HG02610 (cell line): ENCODE measurements at regions not wholly inside any gene's neighbourhood (a gene's known extent, or its start where the extent isn't known, plus 50 kb on each side); places are given as distances from the start of the nearest gene placed in this dataset.
"Not testable (repeated sequence)": the region's sequence is repeated elsewhere in the genome, so short reads cannot be mapped to it uniquely, and the experiment has no call there.

ENCODE experiments used
- ATAC-seq: cut with Tn5 transposase; IDR thresholded peaks from one replicate; pipeline ENCODE4 v1.9.1; 2021; ENCODE audit warnings: mild to moderate bottlenecking, moderate library complexity; ENCODE audit not compliant: unreplicated experiment

DNA sequence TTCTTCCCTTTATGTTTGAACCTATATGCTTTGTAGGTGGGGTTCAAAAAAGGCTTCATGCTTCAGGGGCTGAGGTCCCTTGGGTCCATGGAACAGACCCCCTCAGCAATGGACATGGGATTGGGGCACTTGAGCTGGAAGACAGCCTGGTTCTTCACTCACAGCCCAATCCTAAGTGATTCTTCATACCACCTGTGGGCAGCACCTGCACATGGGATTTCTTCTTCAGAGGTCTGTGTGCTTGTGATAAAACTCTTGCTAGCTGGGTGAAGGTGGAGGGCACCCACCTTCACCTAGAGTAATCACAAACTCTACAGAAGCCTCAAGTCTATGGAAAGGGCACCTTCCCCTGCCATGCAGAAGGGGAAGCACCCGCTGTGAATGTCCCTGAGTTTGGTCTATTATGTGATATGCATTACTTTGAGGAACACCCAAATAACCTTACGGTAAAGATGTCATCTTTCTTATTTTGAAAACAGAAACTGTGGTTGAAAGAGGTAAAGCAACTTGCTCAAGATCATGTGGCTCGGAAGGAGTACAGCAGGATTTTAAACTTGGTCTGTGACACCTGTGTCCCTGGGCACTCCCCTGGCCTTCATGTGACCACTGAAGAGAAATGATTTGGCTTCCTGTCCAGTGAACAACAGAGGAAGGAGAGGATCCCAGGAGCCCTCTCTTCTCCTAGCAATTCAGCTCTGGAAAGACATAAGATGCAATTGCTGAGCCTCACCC is 469.5 kb upstream of the ZMIZ1 start:
- no peak for ATAC-seq

DNA sequence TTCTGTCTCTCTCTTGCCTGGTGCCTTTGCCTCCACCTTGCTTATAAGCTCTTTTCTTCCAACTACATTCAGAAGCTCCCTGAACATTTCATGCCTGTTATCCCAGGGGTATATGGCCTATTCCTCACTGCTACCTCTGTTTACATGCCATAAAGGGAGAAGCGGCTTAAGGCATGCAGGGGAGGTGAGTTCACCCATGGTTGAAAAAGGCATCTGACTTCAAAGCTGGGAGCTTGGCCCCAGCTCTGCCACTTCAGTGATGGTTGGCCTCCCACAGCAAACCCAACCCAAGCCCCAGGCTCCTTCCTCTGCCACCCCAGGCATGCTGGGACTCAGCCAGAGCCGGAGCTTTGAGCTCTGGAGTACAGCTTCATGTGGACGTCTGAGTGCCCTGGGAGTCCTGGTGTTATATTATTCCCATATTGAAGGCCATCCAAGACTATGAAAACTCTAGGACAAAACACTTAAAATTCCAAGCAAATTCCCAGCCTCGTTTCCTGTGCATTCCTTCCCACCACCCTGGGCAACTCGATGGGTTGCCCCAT is 468.6 kb upstream of the ZMIZ1 start:
- no peak for ATAC-seq

DNA sequence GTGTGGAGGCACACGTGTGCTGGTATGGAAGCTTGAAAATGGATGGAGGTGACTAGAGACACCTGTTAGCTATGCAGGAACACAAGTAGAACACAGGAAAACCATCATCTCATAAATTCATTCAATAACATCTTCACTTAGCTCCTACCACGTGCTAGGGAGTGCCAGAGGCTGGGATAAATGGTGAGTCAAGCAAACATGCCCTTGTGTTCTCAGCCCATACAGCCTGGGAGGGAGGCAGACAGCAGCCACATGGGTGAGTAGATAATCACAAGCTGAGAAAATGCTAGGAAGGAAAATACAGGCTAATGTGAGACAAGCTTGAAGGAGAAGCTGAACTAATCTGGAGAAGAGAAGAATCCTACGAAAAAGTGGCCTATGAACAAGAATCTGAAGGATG is 468.0 kb upstream of the ZMIZ1 start:
- ATAC-seq = no peak

DNA sequence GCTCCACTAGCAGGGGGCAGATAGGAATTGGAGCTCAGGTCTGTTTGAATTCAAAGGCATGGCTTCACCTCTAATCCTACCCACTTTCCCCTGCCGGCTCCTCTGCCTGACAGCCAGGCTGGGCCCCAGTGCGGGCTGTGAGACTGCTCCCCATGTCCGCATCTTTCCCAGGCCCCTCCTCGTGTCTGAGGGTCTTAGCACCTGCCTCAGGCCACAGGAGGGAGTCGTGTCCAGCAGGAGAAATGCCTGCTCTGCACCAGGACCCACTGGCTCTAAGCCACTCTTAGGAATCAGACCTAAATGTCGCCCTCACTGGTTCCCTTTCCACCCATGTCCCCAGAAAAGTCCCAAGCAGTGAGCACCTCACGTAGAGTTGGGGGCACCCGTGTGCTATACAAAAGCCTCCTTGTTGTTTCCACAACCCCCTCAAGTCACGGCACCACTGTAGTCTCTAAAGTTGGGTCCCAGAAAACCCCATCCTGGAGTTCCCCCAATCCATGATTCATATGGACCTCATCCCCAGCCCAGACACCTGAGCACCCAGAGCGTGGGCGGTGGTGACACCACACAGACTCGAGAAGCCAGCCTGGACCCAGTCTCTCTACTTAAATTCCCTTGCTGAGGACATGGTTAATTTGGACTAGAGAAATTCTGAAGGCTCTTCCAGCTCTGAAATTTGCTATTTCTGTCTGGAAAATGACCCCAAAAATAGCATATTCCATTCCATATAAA is 466.4 kb upstream of the ZMIZ1 start:
- no peak for ATAC-seq

DNA sequence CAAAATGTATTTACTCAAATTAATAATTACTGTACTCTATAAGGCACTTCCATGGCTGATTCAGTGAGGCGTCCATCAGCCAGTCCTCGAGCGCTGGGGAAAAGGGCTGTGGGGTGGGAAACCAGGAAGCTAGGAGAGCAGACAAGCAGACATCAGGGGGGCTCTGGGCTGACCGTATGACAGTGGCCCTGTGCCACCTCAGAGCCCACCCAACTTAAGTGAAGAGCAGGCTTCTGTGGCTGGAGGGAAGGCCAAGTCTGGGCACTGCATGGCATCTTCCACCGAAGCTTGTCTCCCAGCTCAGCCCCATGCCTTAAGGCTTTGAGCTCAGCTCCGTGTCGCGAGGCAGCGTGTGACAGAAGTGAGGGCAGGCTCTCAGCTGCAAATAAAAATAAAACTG is 464.5 kb upstream of the ZMIZ1 start:
- ATAC-seq = no peak

DNA sequence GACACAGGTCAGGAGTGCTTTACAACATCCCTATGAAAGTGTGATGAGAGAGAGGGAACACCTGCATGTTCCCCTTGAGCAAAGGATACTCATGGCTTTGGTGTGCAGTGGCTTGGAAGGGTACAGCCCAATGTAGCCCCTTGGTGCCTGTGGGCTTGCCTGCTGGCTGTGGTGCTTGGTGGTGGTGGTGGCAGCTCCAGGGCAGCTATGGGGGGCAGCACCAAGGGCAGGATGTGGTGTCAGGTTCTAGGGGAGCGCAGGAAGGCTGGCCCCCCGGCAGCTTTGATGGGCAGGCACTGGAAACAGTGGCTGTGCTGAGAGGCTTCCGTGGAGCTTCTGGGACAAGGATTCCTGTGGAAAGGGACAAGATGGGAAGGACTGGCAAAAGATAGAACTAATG is 464.0 kb upstream of the ZMIZ1 start:
- ATAC-seq = no peak

DNA sequence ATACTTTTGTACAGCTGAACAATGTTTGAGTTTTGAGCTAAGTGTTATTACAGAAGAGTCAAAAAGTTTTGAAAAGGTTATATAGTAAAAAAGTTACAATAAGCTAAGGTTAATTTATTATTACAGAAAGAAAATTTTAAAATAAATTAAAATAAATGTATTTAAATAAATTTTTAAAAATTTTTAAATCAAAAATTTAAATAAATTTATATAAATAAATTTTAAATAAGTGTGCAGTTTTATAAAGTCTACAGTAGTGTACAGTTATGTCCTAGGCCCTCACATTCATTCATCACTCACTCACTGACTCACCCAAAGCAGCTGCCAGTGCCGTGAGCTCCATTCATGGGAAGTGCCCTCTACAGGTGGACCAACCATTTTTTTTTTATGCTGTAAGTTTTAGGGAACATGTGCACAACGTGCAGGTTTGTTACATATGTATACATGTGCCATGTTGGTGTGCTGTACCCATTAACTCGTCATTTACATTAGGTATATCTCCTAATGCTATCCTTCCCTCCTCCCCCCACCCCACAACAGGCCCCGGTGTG is 462.9 kb upstream of the ZMIZ1 start:
- no peak for ATAC-seq

DNA sequence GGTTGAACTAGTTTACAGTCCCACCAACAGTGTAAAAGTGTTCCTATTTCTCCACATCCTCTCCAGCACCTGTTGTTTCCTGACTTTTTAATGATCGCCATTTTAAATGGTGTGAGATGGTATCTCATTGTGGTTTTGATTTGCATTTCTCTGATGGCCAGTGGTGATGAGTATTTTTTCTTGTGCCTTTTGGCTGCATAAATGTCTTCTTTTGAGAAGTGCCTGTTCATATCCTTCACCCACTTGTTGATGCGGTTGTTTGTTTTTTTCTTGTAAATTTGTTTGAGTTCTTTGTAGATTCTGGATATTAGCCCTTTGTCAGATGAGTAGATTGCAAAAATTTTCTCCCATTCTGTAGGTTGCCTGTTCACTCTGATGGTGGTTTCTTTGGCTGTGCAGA is 462.0 kb upstream of the ZMIZ1 start:
- ATAC-seq = not testable (repeated sequence)

DNA sequence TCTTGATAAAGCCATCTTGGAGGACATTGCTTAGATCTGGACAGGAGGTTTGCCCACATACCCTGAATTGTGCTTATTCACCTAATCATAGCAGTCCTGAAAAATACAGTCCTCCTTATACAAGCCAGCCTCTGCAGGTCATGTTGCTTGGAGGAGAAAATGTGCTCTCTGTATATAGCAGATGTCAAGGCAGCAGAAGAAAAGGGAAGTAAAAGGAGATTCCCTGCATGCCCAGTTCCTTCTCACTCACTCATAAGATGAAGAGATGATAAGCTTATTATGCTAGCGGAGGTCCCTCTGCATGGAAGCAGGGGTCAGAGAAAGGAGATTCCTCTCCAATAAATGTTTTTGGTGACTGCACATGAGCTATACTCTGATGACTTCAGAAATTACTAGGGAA is 458.8 kb upstream of the ZMIZ1 start:
- no peak for ATAC-seq

DNA sequence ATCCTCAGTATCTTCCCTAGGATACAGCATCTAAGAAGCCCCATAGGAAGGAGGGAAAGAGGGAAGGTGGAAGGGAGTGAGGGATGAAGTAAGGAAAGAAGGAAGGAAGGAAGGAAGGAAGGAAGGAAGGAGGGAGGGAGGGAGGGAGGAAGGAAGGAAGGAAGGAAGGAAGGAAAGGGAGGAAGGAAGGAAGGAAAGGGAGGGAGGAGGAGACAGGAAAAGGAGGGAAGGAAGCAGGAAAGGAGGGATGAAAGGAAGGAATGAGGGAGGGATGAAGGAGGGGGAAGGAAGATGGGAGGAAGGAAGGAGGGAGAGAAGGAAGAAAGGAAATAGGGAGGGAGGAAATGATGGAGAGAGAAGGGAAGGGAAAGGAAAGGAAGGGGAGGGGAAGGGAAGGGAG is 455.6 kb upstream of the ZMIZ1 start:
- no peak for ATAC-seq

DNA sequence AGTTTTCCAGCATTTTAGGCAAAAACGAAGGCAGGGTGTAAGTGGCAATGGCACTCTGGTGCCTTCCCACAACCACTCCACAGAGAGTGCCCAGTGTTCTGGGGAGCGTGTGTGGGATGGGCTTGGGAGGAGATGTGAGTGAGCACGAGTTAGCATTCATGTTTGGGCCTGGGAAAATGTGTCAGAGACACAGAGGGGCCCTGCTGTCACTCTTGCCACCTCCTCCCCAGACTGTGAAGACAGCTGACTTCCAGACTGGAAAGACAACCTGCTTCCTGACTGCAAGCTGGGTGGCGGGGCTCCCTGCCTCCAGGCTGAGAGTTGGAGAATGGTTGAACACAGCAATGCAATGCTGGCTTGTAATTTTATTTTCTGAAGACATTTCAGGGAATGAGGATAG is 454.5 kb upstream of the ZMIZ1 start:
- no peak for ATAC-seq

DNA sequence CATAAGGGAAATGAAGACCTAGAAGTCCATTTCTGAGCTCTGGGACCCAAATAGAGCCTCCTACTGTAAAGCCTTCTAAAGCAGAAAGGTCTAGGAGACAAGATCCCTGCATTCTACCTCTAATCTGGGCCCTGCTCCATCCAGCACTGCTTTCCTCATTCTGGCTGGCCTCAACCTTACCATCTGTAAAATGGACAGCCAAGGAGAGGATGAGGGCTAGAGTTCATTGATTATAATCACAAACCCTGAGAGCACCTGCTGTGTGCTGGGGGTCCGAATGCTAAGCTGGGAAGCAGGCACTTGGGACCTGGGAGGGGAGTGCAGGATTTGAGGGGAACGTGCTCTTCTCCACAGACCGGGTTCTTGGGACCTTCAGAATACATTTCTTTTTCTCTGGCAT is 454.0 kb upstream of the ZMIZ1 start:
- no peak for ATAC-seq

DNA sequence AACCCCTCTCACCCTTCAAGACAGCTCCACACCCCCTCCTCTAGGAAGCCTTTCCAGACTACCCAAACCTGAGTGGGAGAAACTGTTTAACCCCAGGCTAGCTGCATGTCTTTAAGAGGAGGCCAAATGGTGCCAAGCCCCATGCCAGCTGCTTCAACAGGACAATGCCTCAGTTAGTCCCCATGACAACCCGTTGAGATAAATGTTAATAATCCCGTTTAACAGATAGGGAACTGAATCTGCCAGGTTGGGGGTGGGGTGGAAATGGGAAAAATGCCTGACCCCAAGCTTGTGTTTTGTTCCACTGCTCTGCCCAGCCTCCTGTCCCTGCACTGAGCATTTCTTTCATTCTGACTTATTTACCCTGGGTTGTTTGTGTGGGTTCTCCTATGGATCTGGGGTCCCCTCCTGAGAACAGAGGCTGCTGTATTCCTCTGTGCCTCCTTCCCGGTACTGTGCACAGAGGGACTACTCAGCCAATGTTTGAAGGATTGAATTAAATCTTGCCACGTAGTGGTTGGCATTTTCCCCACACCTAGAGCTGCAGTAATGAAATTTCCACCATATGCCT is 452.6 kb upstream of the ZMIZ1 start:
- no peak for ATAC-seq

DNA sequence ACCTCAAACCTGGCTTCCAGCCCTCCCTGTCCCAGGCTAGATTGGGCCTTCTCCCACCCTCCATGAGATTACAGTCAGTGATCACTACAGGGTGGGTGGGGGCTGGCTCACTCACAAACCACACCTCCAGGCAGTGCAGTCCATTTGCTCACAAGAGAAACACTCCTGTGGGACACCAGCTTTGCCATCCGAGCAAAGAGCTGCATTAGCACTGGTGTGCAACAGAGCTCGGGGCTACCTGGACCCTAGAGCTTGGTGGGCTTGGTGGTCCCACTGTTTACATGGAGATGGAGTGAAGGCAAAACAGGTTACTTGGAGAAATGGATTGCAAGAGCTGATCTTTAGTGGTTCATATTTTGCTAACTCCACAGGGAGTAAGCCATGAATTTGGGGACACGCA is 451.7 kb upstream of the ZMIZ1 start:
- ATAC-seq = no peak

DNA sequence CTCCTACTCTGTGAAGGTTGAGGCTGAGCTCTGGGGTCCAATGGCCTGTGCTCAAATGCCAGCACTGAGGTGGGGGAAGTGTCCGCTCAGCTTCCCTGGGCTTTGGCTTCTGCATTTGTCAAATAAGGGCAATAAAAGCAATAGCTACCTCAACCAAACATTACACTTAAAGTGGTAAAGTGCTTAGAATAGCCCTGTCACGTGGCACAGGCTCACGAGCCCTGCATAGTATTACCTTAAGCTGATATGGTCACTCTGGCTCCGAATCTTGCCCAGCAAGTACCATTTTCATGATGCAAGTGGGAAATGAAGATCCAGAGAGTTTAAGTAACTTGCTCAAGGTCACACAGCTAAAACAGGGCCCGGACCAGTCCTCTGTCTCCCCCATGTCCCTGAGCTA is 451.1 kb upstream of the ZMIZ1 start:
- no peak for ATAC-seq

DNA sequence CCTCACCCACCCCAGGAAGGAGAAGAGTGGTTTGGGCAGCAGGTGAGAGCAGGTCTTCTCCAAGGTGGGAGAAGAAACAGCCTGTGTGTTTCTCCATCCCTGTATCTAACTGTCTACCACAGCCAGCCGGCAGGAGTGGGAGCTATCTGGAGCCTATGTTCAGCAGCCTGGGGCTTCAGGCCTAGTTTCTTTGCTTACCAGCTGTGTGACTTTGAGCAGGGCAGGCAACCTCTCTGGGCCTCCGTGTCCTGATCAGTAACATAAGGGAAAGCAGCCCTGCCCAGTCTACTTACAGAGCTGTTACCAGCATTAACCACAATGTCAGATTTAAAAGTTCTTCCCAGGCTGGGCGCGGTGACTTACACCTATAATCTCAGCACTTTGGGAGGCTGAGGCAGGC is 450.7 kb upstream of the ZMIZ1 start:
- ATAC-seq = no peak

DNA sequence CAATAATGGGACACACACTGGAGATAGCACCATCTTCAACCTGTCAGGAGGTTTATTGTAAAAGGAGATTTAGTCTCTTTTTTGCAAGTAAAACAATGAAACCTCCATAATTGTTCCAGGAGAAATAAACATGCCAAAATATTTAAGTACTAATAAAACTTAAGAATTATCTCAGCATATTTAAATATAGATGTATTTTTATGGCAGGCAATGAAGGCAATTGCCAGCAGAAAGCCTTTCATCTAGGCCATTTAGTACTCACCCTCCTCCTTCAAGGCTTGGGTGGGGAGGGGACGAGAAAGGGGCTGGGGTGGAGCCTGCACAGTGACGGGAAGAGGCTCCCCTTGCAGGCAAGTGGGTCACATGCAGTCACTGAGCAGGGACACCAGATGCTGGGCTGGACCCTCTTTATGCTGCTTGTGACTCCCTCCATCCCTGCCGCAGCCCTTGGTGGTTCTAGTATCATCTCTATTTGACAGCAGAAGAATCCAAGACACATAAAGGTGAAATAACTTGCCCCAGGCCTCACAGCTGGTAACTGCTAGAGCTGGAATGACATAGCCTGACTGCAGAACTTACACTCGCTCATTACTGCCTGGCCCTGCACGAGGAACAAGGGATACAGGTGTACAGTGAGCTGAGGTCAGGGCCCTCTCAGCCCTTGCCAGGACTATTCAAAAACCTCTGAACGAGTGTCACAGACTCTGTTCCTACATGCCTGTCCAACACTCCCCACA is 449.5 kb upstream of the ZMIZ1 start:
- no peak for ATAC-seq

DNA sequence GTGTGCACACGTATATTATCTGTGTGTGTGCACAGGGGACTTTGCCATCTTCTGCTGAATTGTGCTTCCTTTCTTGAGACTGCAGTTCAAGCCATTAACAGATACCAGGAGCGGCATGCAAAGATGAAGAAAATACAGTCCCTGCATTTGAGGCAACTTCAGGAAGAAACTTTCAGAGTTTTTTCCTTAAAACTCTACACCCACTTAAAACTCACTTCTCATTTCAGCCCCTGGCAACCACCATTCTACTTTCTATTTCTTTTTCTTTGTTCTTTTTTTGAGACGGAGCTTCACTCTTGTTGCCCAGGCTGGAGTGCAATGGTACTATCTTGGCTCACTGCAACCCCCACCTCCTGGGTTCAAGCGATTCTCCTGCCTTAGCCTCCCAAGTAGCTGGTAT is 448.9 kb upstream of the ZMIZ1 start:
- ATAC-seq = no peak

DNA sequence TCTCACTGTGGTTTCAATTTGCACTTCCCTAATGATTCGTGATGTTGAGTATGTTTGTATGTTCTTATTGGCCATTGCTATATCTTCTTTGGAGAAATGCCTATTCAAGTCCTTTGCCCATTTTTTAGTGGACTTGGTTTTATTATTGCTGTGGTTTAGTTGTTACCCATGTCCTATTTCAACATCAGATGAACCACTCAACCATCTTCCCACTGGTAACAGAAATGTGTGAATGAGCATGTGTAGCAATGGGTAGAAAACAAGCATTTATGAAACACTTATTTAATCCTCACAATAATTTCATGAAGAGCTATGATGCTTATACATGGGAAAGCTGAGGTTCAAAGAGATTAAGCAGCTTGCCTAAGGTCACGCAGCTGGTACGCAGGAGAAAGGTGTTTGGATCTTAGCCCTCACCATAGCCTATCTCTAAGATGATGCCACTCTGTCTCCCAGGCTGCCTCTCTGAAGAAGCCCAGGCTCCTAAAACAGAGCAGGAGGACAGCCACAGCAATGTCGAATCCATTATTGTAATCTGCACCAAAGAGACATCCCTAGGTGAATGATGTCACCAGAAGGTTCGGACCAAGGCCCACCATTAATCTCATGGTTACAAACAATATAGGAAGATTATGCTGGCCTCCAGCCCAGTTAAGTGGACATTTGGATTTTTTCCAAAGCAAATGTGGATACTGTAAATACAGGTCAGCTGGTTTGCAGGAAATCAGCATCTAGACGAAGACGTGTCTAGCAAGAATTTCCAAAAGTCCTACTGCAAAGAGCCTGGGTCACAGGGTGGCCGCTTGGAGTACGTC is 447.6 kb upstream of the ZMIZ1 start:
- ATAC-seq = no peak

DNA sequence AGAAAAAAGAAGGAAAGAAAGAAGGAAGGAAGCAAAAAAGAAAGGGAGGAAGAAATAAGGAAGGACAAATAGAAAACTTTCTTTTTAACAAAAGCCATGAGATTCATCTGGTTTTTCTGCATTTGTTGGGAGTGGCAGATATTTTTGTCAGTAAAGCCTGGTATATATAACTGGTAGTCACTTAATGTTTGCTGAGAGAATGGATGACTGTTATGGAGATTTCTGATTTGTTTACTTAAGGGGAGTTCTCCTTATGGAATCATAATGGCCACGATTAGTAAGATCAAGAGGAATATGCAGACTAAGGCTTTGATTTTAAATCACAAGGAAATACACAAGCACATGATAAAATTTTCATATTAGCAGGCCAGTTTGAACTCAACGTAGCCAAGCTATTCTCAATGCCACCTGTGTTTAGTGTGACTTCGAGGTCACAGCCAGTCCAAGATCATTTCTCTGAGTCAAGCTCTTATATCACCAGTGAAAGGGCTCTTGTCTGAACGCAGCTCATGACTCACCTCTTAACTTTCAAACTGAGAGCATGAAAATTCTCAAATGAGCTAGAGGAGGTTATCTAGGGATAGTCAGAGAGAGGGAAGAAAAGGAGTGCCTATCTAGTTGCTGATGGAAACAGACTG is 445.1 kb upstream of the ZMIZ1 start:
- no peak for ATAC-seq
